Stimulated activated effector memory CD8-positive, alpha-beta T cell treated with anti-CD3 and anti-CD28 coated beads, Interleukin-12 subunit alpha, Interleukin-12 subunit beta, amount 100 ng/mL, for 72 hours (primary cell): ENCODE measurements at regions not wholly inside any gene's neighbourhood (a gene's known extent, or its start where the extent isn't known, plus 50 kb on each side); places are given as distances from the start of the nearest gene placed in this dataset.

Experiments
- ATAC-seq: fragments of 150-1000 bp; cut with Tn5 transposase; 2 replicates; pipeline ENCODE4 v1.10.0; 2021
- DNase-seq, 2 donors: peaks; one replicate each; pipeline ENCODE4 v3.0.0; 2021 to 2022; ENCODE audit warnings: low spot score in 2 of 2
- H3K27ac Mint-ChIP-seq: one replicate; pipeline ENCODE4 v1.8.0; 2022; ENCODE audit warnings: mild to moderate bottlenecking, mixed read lengths
- H3K36me3 Mint-ChIP-seq: one replicate; pipeline ENCODE4 v1.8.0; 2022; ENCODE audit warnings: mild to moderate bottlenecking, mixed read lengths
- H3K4me1 Mint-ChIP-seq: one replicate; pipeline ENCODE4 v1.8.0; 2022; ENCODE audit warnings: mixed read lengths
- H3K4me3 Mint-ChIP-seq: one replicate; pipeline ENCODE4 v1.8.0; 2022; ENCODE audit warnings: mild to moderate bottlenecking, mixed read lengths
- H3K9me3 Mint-ChIP-seq: one replicate; pipeline ENCODE4 v1.8.0; 2022; ENCODE audit warnings: mixed read lengths

GRCh38 chr15:46660096-46660842 is 1025.4 kb downstream of the SQOR start:
- no peak overlapping the region for H3K27ac Mint-ChIP-seq
- ATAC-seq = no peak
- peaks cover 32% of the 10 kb centered on the region for H3K9me3 Mint-ChIP-seq
- H3K4me3 Mint-ChIP-seq = no peak overlapping the region
- no peaks in the 10 kb centered on the region for H3K4me1 Mint-ChIP-seq
- H3K36me3 Mint-ChIP-seq = peaks cover 4% of the 10 kb centered on the region
- no peak for DNase-seq

GRCh38 chr15:46670258-46670657 is 1035.4 kb downstream of the SQOR start:
- no peak overlapping the region for H3K27ac Mint-ChIP-seq

DNA sequence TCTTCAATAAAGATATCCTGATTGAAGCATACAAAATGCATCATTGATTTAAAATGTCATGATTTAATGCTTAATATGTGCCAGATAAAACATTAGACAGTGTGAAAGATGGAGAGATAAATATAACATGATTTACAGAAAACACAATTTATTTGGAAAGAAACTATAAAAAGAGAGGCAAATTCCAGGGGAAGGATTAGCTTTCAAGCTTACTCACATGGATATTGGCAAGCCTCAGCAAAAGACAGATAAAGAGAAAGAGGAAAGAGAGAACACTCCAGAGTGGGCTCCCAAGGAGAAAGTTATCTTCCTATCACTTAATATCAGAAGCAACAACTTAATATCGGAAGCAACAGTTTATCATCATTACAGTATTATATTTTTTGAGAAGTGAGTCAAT is 1036.5 kb downstream of the SQOR start:
- no peak for ATAC-seq
- DNase-seq = no peak
- H3K4me3 Mint-ChIP-seq = no peak overlapping the region
- no peaks in the 10 kb centered on the region for H3K36me3 Mint-ChIP-seq
- no peak overlapping the region for H3K27ac Mint-ChIP-seq
- H3K9me3 Mint-ChIP-seq = peaks cover 10% of the 10 kb centered on the region
- no peaks in the 10 kb centered on the region for H3K4me1 Mint-ChIP-seq

More at GRCh38 chr15:46670258-46670657, 1035.4 kb downstream of the SQOR start:
- no peak for DNase-seq
- Mint-ChIP-seq H3K9me3 (peaks cover 10% of the 10 kb centered on the region), H3K4me1 (no peaks in the 10 kb centered on the region), H3K36me3 (no peaks in the 10 kb centered on the region), H3K4me3 (no peak overlapping the region)
- ATAC-seq = no peak

DNA sequence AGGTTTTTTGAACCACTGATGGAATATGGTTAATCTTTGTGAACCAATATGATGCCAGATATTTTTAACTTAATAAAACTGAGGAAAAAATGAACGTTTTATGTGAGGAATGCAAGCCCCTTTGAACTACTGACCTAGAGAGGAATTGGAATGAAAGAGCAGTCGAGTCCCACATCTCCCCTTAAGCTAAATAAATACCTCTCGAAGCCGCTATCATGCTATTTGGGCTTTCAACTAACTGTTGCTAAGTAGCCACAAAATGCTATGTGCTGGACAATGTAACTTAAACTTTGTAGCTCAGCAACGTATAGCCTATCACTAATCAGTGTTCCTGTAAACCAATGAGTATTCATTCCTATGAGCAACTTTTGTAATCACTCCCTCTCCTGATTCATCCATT is 1037.2 kb downstream of the SQOR start:
- no peaks in the 10 kb centered on the region for H3K4me1 Mint-ChIP-seq
- no peak overlapping the region for H3K27ac Mint-ChIP-seq
- H3K36me3 Mint-ChIP-seq = no peaks in the 10 kb centered on the region
- ATAC-seq (no peak), DNase-seq (no peak)
- H3K4me3 Mint-ChIP-seq = no peak overlapping the region
- peaks cover 10% of the 10 kb centered on the region for H3K9me3 Mint-ChIP-seq

- ATAC-seq = no peak
- DNase-seq = no peak
- no peaks in the 10 kb centered on the region for H3K36me3 Mint-ChIP-seq
- no peak overlapping the region for H3K4me3 Mint-ChIP-seq
- peaks cover 11% of the 10 kb centered on the region for H3K9me3 Mint-ChIP-seq
- H3K27ac Mint-ChIP-seq = no peak overlapping the region
- H3K4me1 Mint-ChIP-seq = no peaks in the 10 kb centered on the region
Measured at GRCh38 chr15:46676233-46677206, 1040.8 kb upstream of the SEMA6D start.

- Mint-ChIP-seq H3K9me3 (peaks cover 11% of the 10 kb centered on the region), H3K4me1 (no peaks in the 10 kb centered on the region), H3K36me3 (no peaks in the 10 kb centered on the region), H3K4me3 (no peak overlapping the region), H3K27ac (no peak overlapping the region)
- ATAC-seq (no peak), DNase-seq (no peak)
Measured at GRCh38 chr15:46677491-46677890, 1039.8 kb upstream of the SEMA6D start.

- Mint-ChIP-seq H3K27ac (no peak overlapping the region), H3K4me3 (no peak overlapping the region), H3K4me1 (no peaks in the 10 kb centered on the region), H3K36me3 (no peaks in the 10 kb centered on the region), H3K9me3 (peaks cover 6% of the 10 kb centered on the region)
- no peak for ATAC-seq
- DNase-seq = no peak
Measured at GRCh38 chr15:46681901-46682300, 1035.4 kb upstream of the SEMA6D start.

- no peak for ATAC-seq
- no peaks in the 10 kb centered on the region for H3K4me1 Mint-ChIP-seq
Measured at GRCh38 chr15:46682969-46683791, 1034.1 kb upstream of the SEMA6D start.

GRCh38 chr15:46685096-46685495 is 1032.2 kb upstream of the SEMA6D start:
- no peak overlapping the region for H3K4me3 Mint-ChIP-seq
- no peaks in the 10 kb centered on the region for H3K36me3 Mint-ChIP-seq
- no peaks in the 10 kb centered on the region for H3K4me1 Mint-ChIP-seq
- ATAC-seq (no peak), DNase-seq (no peak)
- no peaks in the 10 kb centered on the region for H3K9me3 Mint-ChIP-seq
- no peak overlapping the region for H3K27ac Mint-ChIP-seq

More at GRCh38 chr15:46682969-46683791, 1034.1 kb upstream of the SEMA6D start:
- no peak overlapping the region for H3K4me3 Mint-ChIP-seq
- no peak overlapping the region for H3K27ac Mint-ChIP-seq
- H3K9me3 Mint-ChIP-seq = peaks cover 2% of the 10 kb centered on the region
- no peaks in the 10 kb centered on the region for H3K36me3 Mint-ChIP-seq
- no peak for DNase-seq

DNA sequence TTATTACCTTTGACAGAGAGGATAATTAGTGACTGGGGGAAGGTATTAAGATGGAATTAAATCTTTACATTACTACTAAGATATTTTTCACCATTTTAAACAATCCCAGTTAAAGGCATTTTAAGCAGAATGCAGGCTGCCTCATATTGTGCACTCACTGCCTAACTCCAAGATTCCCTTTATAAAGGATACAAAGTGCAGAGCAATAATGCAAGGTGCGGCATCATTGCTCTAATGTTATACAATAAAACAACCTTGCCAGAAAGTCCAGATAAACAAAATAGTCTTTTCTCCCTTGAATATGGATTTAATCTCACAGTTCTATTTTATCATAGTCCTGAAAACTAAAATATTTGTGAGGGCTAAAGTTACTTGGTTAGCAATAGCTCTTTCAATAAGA is 1031.6 kb upstream of the SEMA6D start:
- H3K27ac Mint-ChIP-seq = no peak overlapping the region
- H3K4me1 Mint-ChIP-seq = no peaks in the 10 kb centered on the region
- DNase-seq = no peak
- ATAC-seq = no peak
- no peaks in the 10 kb centered on the region for H3K36me3 Mint-ChIP-seq
- H3K9me3 Mint-ChIP-seq = peaks cover 4% of the 10 kb centered on the region
- H3K4me3 Mint-ChIP-seq = no peak overlapping the region

GRCh38 chr15:46696281-46696680 is 1021.0 kb upstream of the SEMA6D start:
- Mint-ChIP-seq H3K4me3 (no peak overlapping the region), H3K4me1 (no peaks in the 10 kb centered on the region), H3K27ac (no peak overlapping the region), H3K36me3 (no peaks in the 10 kb centered on the region), H3K9me3 (peaks cover 15% of the 10 kb centered on the region)
- ATAC-seq (no peak), DNase-seq (no peak)

DNA sequence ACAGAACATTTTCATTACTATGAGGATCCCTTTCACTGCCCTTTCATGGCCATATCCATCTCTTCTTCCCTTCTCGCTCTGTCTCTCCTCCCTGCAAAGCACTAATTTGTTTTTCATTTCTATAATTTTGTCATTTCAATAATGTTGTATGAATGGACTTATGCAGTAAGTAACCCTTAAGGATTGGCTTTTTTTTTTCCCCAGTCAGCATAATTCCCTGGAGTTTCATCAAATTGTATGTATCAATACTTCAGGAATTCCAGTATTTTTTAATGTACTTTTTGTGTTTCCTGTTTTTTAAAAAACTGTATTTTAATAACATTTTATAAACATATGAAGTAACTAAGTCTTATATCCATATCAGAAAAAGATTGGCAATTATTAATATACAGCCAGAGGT is 1016.0 kb upstream of the SEMA6D start:
- ATAC-seq = no peak
- H3K9me3 Mint-ChIP-seq = peaks cover 10% of the 10 kb centered on the region
- no peak for DNase-seq
- no peak overlapping the region for H3K27ac Mint-ChIP-seq
- no peaks in the 10 kb centered on the region for H3K36me3 Mint-ChIP-seq
- H3K4me1 Mint-ChIP-seq = no peaks in the 10 kb centered on the region
- no peak overlapping the region for H3K4me3 Mint-ChIP-seq

DNA sequence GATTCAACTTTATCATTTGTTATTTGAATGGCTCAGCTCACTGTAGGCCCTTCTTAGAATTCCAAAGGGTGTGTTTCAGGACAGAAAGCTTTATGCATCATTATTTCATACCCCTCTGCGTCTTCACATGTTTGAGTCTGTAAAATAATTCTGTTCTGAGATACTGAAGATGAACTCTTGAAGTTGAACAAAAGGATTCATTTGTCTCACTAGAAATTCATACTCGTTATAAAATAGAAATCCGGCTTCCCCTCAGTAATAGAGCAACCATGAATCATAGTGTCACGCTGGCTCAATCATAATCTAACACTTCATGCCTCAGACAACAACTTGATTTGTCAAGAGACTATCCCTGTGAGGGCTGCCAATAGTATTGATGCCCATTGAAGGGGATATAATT is 1015.4 kb upstream of the SEMA6D start:
- no peak for ATAC-seq
- Mint-ChIP-seq H3K27ac (no peak overlapping the region), H3K4me1 (no peaks in the 10 kb centered on the region), H3K4me3 (no peak overlapping the region), H3K36me3 (no peaks in the 10 kb centered on the region), H3K9me3 (peaks cover 10% of the 10 kb centered on the region)
- DNase-seq = no peak

GRCh38 chr15:46703020-46703861 is 1014.1 kb upstream of the SEMA6D start:
- no peaks in the 10 kb centered on the region for H3K36me3 Mint-ChIP-seq
- no peaks in the 10 kb centered on the region for H3K4me1 Mint-ChIP-seq
- peaks cover 14% of the 10 kb centered on the region for H3K9me3 Mint-ChIP-seq
- H3K27ac Mint-ChIP-seq = no peak overlapping the region
- no peak for ATAC-seq
- no peak for DNase-seq
- H3K4me3 Mint-ChIP-seq = no peak overlapping the region
